NCI-H524 (cell line): ENCODE measurements at regions not wholly inside any gene's neighbourhood (a gene's known extent, or its start where the extent isn't known, plus 50 kb on each side); places are given as distances from the start of the nearest gene placed in this dataset.
"Not testable (repeated sequence)": the region's sequence is repeated elsewhere in the genome, so short reads cannot be mapped to it uniquely, and the experiment has no call there.

Experiments
- DNase-seq, 2 experiments: peaks; one replicate each; lab custom pipeline; 2025; lab: John Stamatoyannopoulos, UW

- no peak for DNase-seq
Measured at GRCh38 chr12:20044351-20044750, 324.0 kb upstream of the PDE3A start.

GRCh38 chr12:20044846-20045245 lies 323.5 kb upstream of the PDE3A start:
- no peak for DNase-seq

GRCh38 chr12:20047901-20048300 lies 320.4 kb upstream of the PDE3A start:
- DNase-seq, result no peak

GRCh38 chr12:20050221-20050620 lies 318.1 kb upstream of the PDE3A start:
- DNase-seq, result no peak

GRCh38 chr12:20053782-20054181 lies 314.6 kb upstream of the PDE3A start:
- DNase-seq, result no peak

GRCh38 chr12:20055856-20056255 lies 312.5 kb upstream of the PDE3A start:
- no peak for DNase-seq

- no peak for DNase-seq
Measured at GRCh38 chr12:20057398-20057797, 310.9 kb upstream of the PDE3A start.

- no peak for DNase-seq
Measured at GRCh38 chr12:20063116-20063515, 305.2 kb upstream of the PDE3A start.

- no peak for DNase-seq
Measured at GRCh38 chr12:20077618-20078017, 290.7 kb upstream of the PDE3A start.

- DNase-seq, result no peak
Measured at GRCh38 chr12:20089077-20089476, 279.3 kb upstream of the PDE3A start.

- not testable (repeated sequence) for DNase-seq
Measured at GRCh38 chr12:20093190-20093810, 275.0 kb upstream of the PDE3A start.

GRCh38 chr12:20096430-20096829 lies 271.9 kb upstream of the PDE3A start:
- DNase-seq, result no peak

GRCh38 chr12:20097626-20098025 lies 270.7 kb upstream of the PDE3A start:
- DNase-seq, result no peak

GRCh38 chr12:20099395-20100183 lies 268.7 kb upstream of the PDE3A start:
- no peak for DNase-seq

GRCh38 chr12:20101046-20101445 lies 267.3 kb upstream of the PDE3A start:
- DNase-seq, result no peak

- DNase-seq, result no peak
Measured at GRCh38 chr12:20105943-20106342, 262.4 kb upstream of the PDE3A start.

GRCh38 chr12:20109676-20110075 lies 258.7 kb upstream of the PDE3A start:
- DNase-seq, result peak in 1 of 2 experiments; percentile 28

GRCh38 chr12:20115371-20115770 lies 253.0 kb upstream of the PDE3A start:
- not testable (repeated sequence) for DNase-seq

GRCh38 chr12:20119596-20120402 lies 248.5 kb upstream of the PDE3A start:
- DNase-seq, result no peak

GRCh38 chr12:20120403-20120725 lies 248.0 kb upstream of the PDE3A start:
- DNase-seq, result no peak

GRCh38 chr12:20122274-20122673 lies 246.1 kb upstream of the PDE3A start:
- no peak for DNase-seq

GRCh38 chr12:20123465-20123864 lies 244.9 kb upstream of the PDE3A start:
- no peak for DNase-seq

GRCh38 chr12:20125276-20125798 lies 243.0 kb upstream of the PDE3A start:
- DNase-seq, result no peak
